ENCODE measurements at regions not wholly inside any gene's neighbourhood (a gene's known extent, or its start where the extent isn't known, plus 50 kb on each side); places are given as distances from the start of the nearest gene placed in this dataset.

GRCh38 chrX:118181030-118181429, 64.4 kb upstream of the KLHL13 start (continued):
- TF ChIP-seq SPI1 (IDR thresholded peaks at IDR 0.05; ENCODE audit: borderline replicate concordance, low read depth, low read length) = no peak
- TF ChIP-seq ZFP30 (CRISPR knock-in tag; IDR thresholded peaks at IDR 0.05; ENCODE audit: borderline replicate concordance) = no peak
- TF ChIP-seq STAT5A (IDR thresholded peaks at IDR 0.05; ENCODE audit: borderline replicate concordance, low read length) = no peak
- TF ChIP-seq LARP7 (IDR thresholded peaks at IDR 0.05) = no peak
- no peak for TF ChIP-seq ETV1 (tag; conservative IDR thresholded peaks at IDR 0.05; ENCODE audit: low read depth)
- TF ChIP-seq CEBPG (CRISPR knock-in tag; IDR thresholded peaks at IDR 0.05) = no peak
- no peak for TF ChIP-seq CEBPG (tag; conservative IDR thresholded peaks at IDR 0.05 in 1 of 2, IDR thresholded peaks at IDR 0.05 in 1 of 2)

GRCh38 chrX:118182025-118182424, 65.4 kb upstream of the KLHL13 start:
- WGBS (ENCODE audit: insufficient coverage, low coverage, missing lambda C conversion rate) = 0% methylated on average over 1 of the region's 1 CpG
- H4K20me1 ChIP-seq (replicated peaks; ENCODE audit: control insufficient read depth, insufficient read depth, low read length) = no peaks in the 10 kb centered on the region
- POLR2A ChIA-PET = no interaction called here
- no peak overlapping the region for H3K27ac ChIP-seq (ENCODE audit: extremely low read depth, low read depth, low read length)
- FAIRE-seq = no peak
- in situ Hi-C loops (cut with MboI) = no loop called here
- no peaks in the 10 kb centered on the region for H3K9me3 ChIP-seq (replicated peaks; ENCODE audit: control insufficient read depth, insufficient read depth, low read depth, low read length)
- no TSS peak for BruUV-seq (replicated peaks)
- no peak overlapping the region for H3K4me3 ChIP-seq
- no peak for ATAC-seq
- H3K9ac ChIP-seq (ENCODE audit: insufficient read depth in 1 of 2, low read depth in 2 of 2, low read length in 2 of 2) = no peak overlapping the region
- intact Hi-C loops (cut with micrococcal nuclease) = no loop called here
- H3K4me2 ChIP-seq (ENCODE audit: insufficient read depth, low read length) = no peak overlapping the region
- no peak overlapping the region for H2AFZ ChIP-seq (ENCODE audit: low read depth, low read length)
- CTCF ChIA-PET (ENCODE audit: low intra/inter-chr PET ratio) = no interaction called here
- no peaks in the 10 kb centered on the region for H3K36me3 ChIP-seq (ENCODE audit: control insufficient read depth, insufficient read depth, low read length)
- H3K4me1 ChIP-seq (replicated peaks in 1 of 2; ENCODE audit: control insufficient read depth in 2 of 2, insufficient read depth in 2 of 2, low read length in 2 of 2) = no peaks in the 10 kb centered on the region
- H3K79me2 ChIP-seq (ENCODE audit: control insufficient read depth, insufficient read depth, low read length) = no peaks in the 10 kb centered on the region
- TF ChIP-seq SMC3 (conservative IDR thresholded peaks at IDR 0.05; ENCODE audit: insufficient read depth, low read depth, low read length) (no peak), SMARCB1 (IDR thresholded peaks at IDR 0.05; ENCODE audit: insufficient read length, low read depth) (no peak), ILF3 (IDR thresholded peaks at IDR 0.05; ENCODE audit: borderline replicate concordance) (no peak), ZC3H11A (IDR thresholded peaks at IDR 0.05; ENCODE audit: low read depth, low read length) (no peak), SMARCA4 (IDR thresholded peaks at IDR 0.05) (no peak), MXD1 (CRISPR knock-in tag; IDR thresholded peaks at IDR 0.05; ENCODE audit: borderline replicate concordance, poor library complexity, severe bottlenecking) (no peak)
- H3K9me1 ChIP-seq (ENCODE audit: control insufficient read depth, insufficient read depth, low read length) = no peaks in the 10 kb centered on the region
- DNase-seq (ENCODE audit: extremely low read depth in 1 of 4, low spot score in 3 of 4) = no peak
- H3K27me3 ChIP-seq (ENCODE audit: control insufficient read depth in 2 of 2, insufficient read depth in 2 of 2, low read length in 2 of 2) = no peaks in the 10 kb centered on the region
